Stimulated activated CD8-positive, alpha-beta memory T cell treated with anti-CD3 and anti-CD28 coated beads, Interleukin-2, amount 100 ng/mL, for 48 hours (primary cell): ENCODE measurements at regions not wholly inside any gene's neighbourhood (a gene's known extent, or its start where the extent isn't known, plus 50 kb on each side); places are given as distances from the start of the nearest gene placed in this dataset.
"Not testable (repeated sequence)": the region's sequence is repeated elsewhere in the genome, so short reads cannot be mapped to it uniquely, and the experiment has no call there.

Experiments used
- DNase-seq, 2 donors: peaks; one replicate each; pipeline ENCODE4 v3.0.0-alpha.2; 2020; ENCODE audit warnings: low read depth in 2 of 2

- no peak for DNase-seq
Measured at GRCh38 chr3:140870351-140870750, 71.3 kb upstream of the SLC25A36 start.

DNA sequence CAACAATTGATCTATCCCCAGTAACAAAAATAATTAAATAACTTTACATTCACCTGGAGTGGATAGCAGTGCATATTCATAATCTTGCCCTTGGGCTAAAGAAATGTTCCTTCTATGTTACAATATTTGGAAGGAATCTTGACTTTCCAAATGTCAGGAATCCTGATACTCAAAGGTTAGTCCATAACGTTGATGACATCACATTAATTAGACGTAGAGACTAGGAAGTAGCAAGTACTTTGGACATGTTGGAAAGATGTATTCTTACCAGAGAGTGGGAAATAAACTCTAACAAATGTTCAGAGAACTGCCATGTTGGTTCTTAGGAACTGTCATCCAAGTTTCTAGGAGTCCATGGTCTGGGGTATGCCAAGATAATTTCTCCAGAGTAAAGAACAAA, 70.6 kb upstream of the SLC25A36 start:
- DNase-seq: no peak

DNA sequence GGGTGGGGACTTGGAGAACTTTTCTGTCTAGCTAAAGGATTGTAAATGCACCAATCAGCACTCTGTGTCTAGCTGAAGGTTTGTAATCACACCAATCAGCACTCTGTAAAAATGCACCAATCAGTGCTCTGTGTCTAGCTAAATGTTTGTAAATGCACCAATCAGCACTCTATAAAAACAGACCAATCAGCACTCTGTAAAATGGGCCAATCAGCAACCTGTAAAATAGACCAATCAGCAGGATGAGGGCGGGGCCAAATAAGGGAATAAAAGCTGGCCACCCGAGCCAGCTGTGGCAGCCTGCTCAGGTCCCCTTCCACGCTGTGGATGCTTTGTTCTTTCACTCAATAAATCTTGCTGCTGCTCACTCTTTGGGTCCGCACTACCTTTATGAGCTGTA, 69.5 kb upstream of the SLC25A36 start:
- not testable (repeated sequence) for DNase-seq

DNA sequence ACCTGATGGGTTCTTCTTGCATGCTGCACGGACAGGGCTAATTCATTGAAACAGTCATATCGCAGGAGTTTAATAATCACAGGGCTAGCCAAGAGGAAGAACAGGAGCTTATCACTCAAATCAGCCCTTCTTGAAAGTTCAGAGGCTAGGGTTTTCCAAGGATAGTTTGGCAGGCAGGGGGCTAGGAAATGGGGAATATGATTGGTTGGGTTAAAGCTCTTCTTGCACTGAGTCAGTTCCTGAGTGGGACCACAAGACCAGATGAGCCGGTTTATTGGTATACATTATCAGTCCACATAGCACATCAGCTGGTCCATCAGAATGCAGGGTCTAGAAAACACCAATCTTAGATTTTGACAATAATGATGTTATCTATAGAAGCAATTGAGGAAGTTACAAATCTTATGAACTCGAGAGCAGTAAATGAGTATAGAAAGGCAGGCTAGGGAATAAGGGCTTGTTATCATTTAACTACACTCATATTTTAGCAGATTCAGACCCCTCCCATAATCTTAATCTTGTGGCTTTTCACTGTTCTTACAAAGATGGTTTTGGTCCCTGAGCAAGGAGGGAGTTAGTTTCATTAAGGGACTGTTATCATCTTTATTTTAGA, 58.1 kb upstream of the SLC25A36 start:
- DNase-seq: no peak

DNA sequence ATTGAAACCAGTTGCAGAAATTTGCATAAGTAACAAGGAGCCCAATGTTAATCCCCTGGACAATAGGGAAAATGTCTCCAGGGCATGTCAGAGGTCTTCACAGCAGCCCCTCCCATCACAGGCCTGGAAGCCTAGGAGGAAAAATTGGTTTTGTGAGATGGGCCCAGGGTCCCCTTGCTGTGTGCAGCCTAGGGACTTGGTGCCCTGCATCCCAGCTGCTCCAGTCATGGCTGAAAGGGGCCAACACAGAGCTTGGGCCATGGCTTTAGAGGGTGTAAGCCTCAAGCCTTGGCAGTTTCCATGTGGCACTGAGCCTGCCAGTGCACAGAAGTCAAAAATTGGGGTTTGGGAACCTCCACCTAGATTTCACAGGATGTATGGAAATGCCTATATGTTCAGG, 55.9 kb upstream of the SLC25A36 start:
- DNase-seq: not testable (repeated sequence)
